ENCODE measurements at regions not wholly inside any gene's neighbourhood (a gene's known extent, or its start where the extent isn't known, plus 50 kb on each side); places are given as distances from the start of the nearest gene placed in this dataset.

- no peak for TF ChIP-seq CTCF (IDR thresholded peaks at IDR 0.05; ENCODE audit: extremely low read depth, missing control alignments)
- no peak for DNase-seq (ENCODE audit: low spot score)
Measured at GRCh38 chrX:96382018-96382417, 302.6 kb upstream of the DIAPH2 start.

GRCh38 chrX:96383428-96383827 is 301.2 kb upstream of the DIAPH2 start:
- DNase-seq (ENCODE audit: low spot score) = no peak
- no peak for TF ChIP-seq CTCF (IDR thresholded peaks at IDR 0.05; ENCODE audit: extremely low read depth, missing control alignments)

DNA sequence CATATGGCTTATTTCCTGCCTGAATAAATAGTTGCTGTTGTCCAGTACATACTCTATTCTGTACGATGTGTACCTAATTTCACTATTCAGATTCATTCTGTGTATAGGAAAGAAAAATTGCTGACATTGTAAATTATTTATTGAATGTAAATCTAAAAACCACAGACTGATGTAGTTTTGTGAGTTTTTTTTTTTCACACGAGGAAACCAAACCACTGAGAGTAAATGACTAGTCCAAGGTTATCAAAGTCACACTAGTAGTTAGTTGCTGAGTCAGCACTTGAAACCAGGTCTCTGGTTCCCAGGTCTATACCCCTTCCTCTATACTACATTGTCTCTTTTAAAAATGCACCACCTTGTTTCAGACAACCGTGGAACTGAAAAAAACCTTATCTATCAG is 298.3 kb upstream of the DIAPH2 start:
- TF ChIP-seq CTCF (IDR thresholded peaks at IDR 0.05; ENCODE audit: extremely low read depth, missing control alignments) = no peak
- no peak for DNase-seq (ENCODE audit: low spot score)

- TF ChIP-seq CTCF (IDR thresholded peaks at IDR 0.05; ENCODE audit: extremely low read depth, missing control alignments) = no peak
- no peak for DNase-seq (ENCODE audit: low spot score)
Measured at GRCh38 chrX:96386981-96387380, 297.7 kb upstream of the DIAPH2 start.

- TF ChIP-seq CTCF (IDR thresholded peaks at IDR 0.05; ENCODE audit: extremely low read depth, missing control alignments) = no peak
- DNase-seq (ENCODE audit: low spot score) = no peak
Measured at GRCh38 chrX:96387801-96388200, 296.8 kb upstream of the DIAPH2 start.

GRCh38 chrX:96389281-96390047 is 295.2 kb upstream of the DIAPH2 start:
- no peak for DNase-seq (ENCODE audit: low spot score)
- TF ChIP-seq CTCF (IDR thresholded peaks at IDR 0.05; ENCODE audit: extremely low read depth, missing control alignments) = no peak

GRCh38 chrX:96394598-96394997 is 290.0 kb upstream of the DIAPH2 start:
- TF ChIP-seq CTCF (IDR thresholded peaks at IDR 0.05; ENCODE audit: extremely low read depth, missing control alignments) = no peak
- no peak for DNase-seq (ENCODE audit: low spot score)
